NCI-H187 treated with DMSO at 0.1 percent for 48 hours (cell line): ENCODE measurements at regions not wholly inside any gene's neighbourhood (a gene's known extent, or its start where the extent isn't known, plus 50 kb on each side); places are given as distances from the start of the nearest gene placed in this dataset.

Source experiments
- DNase-seq: peaks from one replicate; lab custom pipeline; 2025; lab: John Stamatoyannopoulos, UW

- no peak for DNase-seq
These were observed 77.4 kb upstream of the WNT7B start for GRCh38 chr22:46054091-46055073.

GRCh38 chr22:46055181-46055875 is 78.4 kb upstream of the WNT7B start:
- DNase-seq, result no peak

GRCh38 chr22:46055911-46056545 is 79.1 kb upstream of the WNT7B start:
- no peak for DNase-seq

GRCh38 chr22:46056546-46057245 is 79.7 kb upstream of the WNT7B start:
- DNase-seq, result no peak

GRCh38 chr22:46057246-46058090 is 80.5 kb upstream of the WNT7B start:
- DNase-seq, result no peak

GRCh38 chr22:46058091-46058420 is 81.1 kb upstream of the WNT7B start:
- no peak for DNase-seq

GRCh38 chr22:46058591-46059519 is 81.9 kb upstream of the WNT7B start:
- DNase-seq, result no peak

- no peak for DNase-seq
These were observed 83.5 kb upstream of the WNT7B start for GRCh38 chr22:46060292-46061123.

- no peak for DNase-seq
These were observed 84.2 kb upstream of the WNT7B start for GRCh38 chr22:46061124-46061500.

GRCh38 chr22:46061501-46062231 is 84.7 kb upstream of the WNT7B start:
- DNase-seq, result no peak

- no peak for DNase-seq
These were observed 85.3 kb upstream of the WNT7B start for GRCh38 chr22:46062232-46062615.

- DNase-seq, result no peak
These were observed 86.1 kb upstream of the WNT7B start for GRCh38 chr22:46062971-46063631.

- DNase-seq, result no peak
These were observed 86.5 kb upstream of the PPARA start for GRCh38 chr22:46063846-46064227.

GRCh38 chr22:46064228-46064965 is 85.9 kb upstream of the PPARA start:
- DNase-seq, result no peak

- DNase-seq, result no peak
These were observed 85.2 kb upstream of the PPARA start for GRCh38 chr22:46064966-46065666.

GRCh38 chr22:46065691-46066454 is 84.5 kb upstream of the PPARA start:
- DNase-seq, result no peak
